A549 (cell line): ENCODE measurements at regions not wholly inside any gene's neighbourhood (a gene's known extent, or its start where the extent isn't known, plus 50 kb on each side); places are given as distances from the start of the nearest gene placed in this dataset.

Source experiments
- ATAC-seq, 2 experiments: fragments of 200-7000 bp in 1 of 2; fragments of >200 bp in 1 of 2; cut with Nextera tagmentation in 1 of 2; cut with Tn5 transposase in 1 of 2; 3 replicates each; pipeline versions ENCODE4 v1.8.0 to v1.9.1; 2018 to 2020; ENCODE audit warnings: mild to moderate bottlenecking in 1 of 2, moderate library complexity in 1 of 2
- CTCF ChIA-PET: fragments of 300-600 bp; sonication (Branson Sonifier 250); formaldehyde crosslinking; extraction: SDS; loops from one replicate; lab custom pipeline; 2021; ENCODE audit warnings: antibody characterized with exemption, inconsistent platforms; lab: Yijun Ruan, JAX
- POLR2A ChIA-PET: fragments of 350-600 bp; formaldehyde crosslinking; extraction: SDS; loops from one replicate; lab custom pipeline; 2021; ENCODE audit warnings: antibody characterized with exemption, inconsistent platforms; lab: Yijun Ruan, JAX
- DNase-seq, 2 experiments: peaks; one replicate each; pipeline versions ENCODE4 v3.0.0 to v3.0.0-alpha.2; 2011 to 2016; ENCODE audit warnings: low read depth in 1 of 2, low spot score in 1 of 2
- FAIRE-seq: peaks from 2 replicates; lab custom pipeline; 2011; peaks lifted over from hg19 to GRCh38; lab: Jason Lieb, UNC
- H3K27ac ChIP-seq, 2 experiments: fragments of >200 bp; sonication (Bioruptor Twin); formaldehyde crosslinking; 3 replicates each; pipeline ENCODE4 v1.5.1; 2016 to 2017
- H3K4me1 ChIP-seq: fragments of >200 bp; sonication (Bioruptor Twin); formaldehyde crosslinking; 3 replicates; pipeline ENCODE4 v1.6.1; 2016
- H3K4me2 ChIP-seq: fragments of >200 bp; sonication (Bioruptor Twin); formaldehyde crosslinking; 3 replicates; pipeline ENCODE4 v1.6.1; 2016
- H3K4me3 ChIP-seq: fragments of >200 bp; sonication (Bioruptor Twin); formaldehyde crosslinking; 3 replicates; pipeline ENCODE4 v1.5.1; 2016
- H3K9me3 ChIP-seq: fragments of >200 bp; sonication (Bioruptor Twin); formaldehyde crosslinking; 3 replicates; pipeline ENCODE4 v1.6.1; 2016
- CBX2 ChIP-seq: fragments of 200-600 bp; sonication (generic); IDR thresholded peaks from 2 replicates; pipeline ENCODE4 v1.6.1; 2016; ENCODE audit warnings: low read depth, mild to moderate bottlenecking, borderline replicate concordance
- CEBPB ChIP-seq, 2 experiments: fragments of >200 bp in 1 of 2; sonication (Bioruptor Twin) in 1 of 2; formaldehyde crosslinking in 1 of 2; IDR thresholded peaks; 2 replicates each; pipeline ENCODE4 v1.6.1; 2012 to 2016
- CHD4 ChIP-seq: fragments of 200-600 bp; sonication (generic); IDR thresholded peaks from 2 replicates; pipeline ENCODE4 v1.6.1; 2016; ENCODE audit warnings: antibody characterized with exemption, mild to moderate bottlenecking, borderline replicate concordance
- EHF ChIP-seq: fragments of 250-450 bp; sonication (Bioruptor Pico); IDR thresholded peaks from 2 replicates; pipeline ENCODE4 v1.5.0; 2020; ENCODE audit warnings: mild to moderate bottlenecking
- EP300 ChIP-seq, 2 experiments: fragments of >200 bp; sonication (Bioruptor Twin); formaldehyde crosslinking; IDR thresholded peaks; 2 replicates in 1 of 2; 3 replicates in 1 of 2; pipeline ENCODE4 v1.6.1; 2016 to 2017
- ESRRA ChIP-seq: fragments of 150-350 bp; IDR thresholded peaks from 2 replicates; pipeline ENCODE4 v1.6.1; 2014; ENCODE audit warnings: mild to moderate bottlenecking, low read length, borderline replicate concordance
- FOSB ChIP-seq: fragments of 250-450 bp; sonication (Bioruptor Pico); IDR thresholded peaks from 2 replicates; pipeline ENCODE4 v1.5.0; 2020; ENCODE audit warnings: mild to moderate bottlenecking, moderate library complexity
- HDAC2 ChIP-seq: fragments of 200-600 bp; sonication (generic); IDR thresholded peaks from 2 replicates; pipeline ENCODE4 v1.6.1; 2016
- JUN ChIP-seq, 2 experiments: fragments of >200 bp; sonication (Bioruptor Twin); formaldehyde crosslinking; IDR thresholded peaks; 2 replicates in 1 of 2; 3 replicates in 1 of 2; pipeline ENCODE4 v1.6.1; 2016 to 2017
- KDM1A ChIP-seq: fragments of 200-600 bp; sonication (generic); IDR thresholded peaks from 2 replicates; pipeline ENCODE4 v1.6.1; 2016; ENCODE audit warnings: low read depth, mild to moderate bottlenecking
- KDM5A ChIP-seq: fragments of 200-600 bp; sonication (generic); IDR thresholded peaks from 2 replicates; pipeline ENCODE4 v1.6.1; 2016; ENCODE audit warnings: antibody characterized with exemption, mild to moderate bottlenecking
- MAFK ChIP-seq: fragments of 450-650 bp; IDR thresholded peaks from 2 replicates; pipeline ENCODE4 v1.6.1; 2014; ENCODE audit not compliant: partially characterized antibody
- NPAS2 ChIP-seq: fragments of 250-450 bp; sonication (Bioruptor Pico); IDR thresholded peaks from 2 replicates; pipeline ENCODE4 v1.8.0; 2022; ENCODE audit warnings: mild to moderate bottlenecking, moderate library complexity, borderline replicate concordance
- PHF8 ChIP-seq: fragments of 200-600 bp; sonication (generic); IDR thresholded peaks from 2 replicates; pipeline ENCODE4 v1.6.1; 2016; ENCODE audit warnings: low read depth, mild to moderate bottlenecking, antibody characterized with exemption, moderate library complexity, borderline replicate concordance
- POLR2A ChIP-seq: IDR thresholded peaks from 2 replicates; pipeline ENCODE4 v1.6.1; 2012; ENCODE audit warnings: mild to moderate bottlenecking, low read length
- RAD21 ChIP-seq, 2 experiments: fragments of >200 bp in 1 of 2; sonication (Bioruptor Twin) in 1 of 2; formaldehyde crosslinking in 1 of 2; IDR thresholded peaks in 1 of 2; conservative IDR thresholded peaks in 1 of 2; 2 replicates in 1 of 2; 3 replicates in 1 of 2; pipeline ENCODE4 v1.6.1; 2012 to 2018; ENCODE audit warnings: inconsistent platforms in 1 of 2
- RCOR1 ChIP-seq: fragments of 150-350 bp; IDR thresholded peaks from 2 replicates; pipeline ENCODE4 v1.6.1; 2014; ENCODE audit warnings: antibody characterized with exemption, low read length, low read depth
- RFX5 ChIP-seq: fragments of 450-650 bp; IDR thresholded peaks from 2 replicates; pipeline ENCODE4 v1.7.1; 2014; ENCODE audit warnings: antibody characterized with exemption, mild to moderate bottlenecking, moderate library complexity
- RNF2 ChIP-seq: fragments of 200-600 bp; sonication (generic); IDR thresholded peaks from 2 replicates; pipeline ENCODE4 v1.6.1; 2016; ENCODE audit warnings: low read depth, mild to moderate bottlenecking, antibody characterized with exemption, moderate library complexity, borderline replicate concordance
- SMC3 ChIP-seq: fragments of >200 bp; sonication (Bioruptor Twin); formaldehyde crosslinking; IDR thresholded peaks from 3 replicates; pipeline ENCODE4 v1.6.1; 2018; ENCODE audit warnings: inconsistent platforms
- SREBF2 ChIP-seq: fragments of 450-650 bp; IDR thresholded peaks from 2 replicates; pipeline ENCODE4 v1.6.1; 2014; ENCODE audit warnings: mild to moderate bottlenecking, moderate library complexity
- TFCP2L1 ChIP-seq: fragments of 250-450 bp; sonication (Bioruptor Pico); IDR thresholded peaks from 2 replicates; pipeline ENCODE4 v1.5.0; 2021; ENCODE audit warnings: mild to moderate bottlenecking
- ZFP36 ChIP-seq: fragments of 450-650 bp; IDR thresholded peaks from 2 replicates; pipeline ENCODE4 v1.6.1; 2014; ENCODE audit warnings: borderline replicate concordance; ENCODE audit not compliant: partially characterized antibody
- WGBS: methylation state at CpG from one replicate; pipeline ENCODE4 v1.1.6; 2017; ENCODE audit errors: missing lambda C conversion rate; 5-methylcytosine and 5-hydroxymethylcytosine counted together
- TF ChIP-seq, protein P1 (sequence below): fragments of >200 bp; sonication (Bioruptor Twin); formaldehyde crosslinking; IDR thresholded peaks from 2 replicates; pipeline ENCODE4 v1.6.1; 2016
- TF ChIP-seq, protein P2 (sequence below): fragments of 250-450 bp; sonication (Bioruptor Pico); IDR thresholded peaks from 2 replicates; pipeline ENCODE4 v1.5.0; 2021; ENCODE audit warnings: mild to moderate bottlenecking, moderate library complexity, borderline replicate concordance
- TF ChIP-seq, protein P3 (sequence below): fragments of 150-350 bp; IDR thresholded peaks from 2 replicates; pipeline ENCODE4 v1.6.1; 2014; ENCODE audit warnings: low read depth, mild to moderate bottlenecking, low read length
- TF ChIP-seq, protein P4 (sequence below): fragments of 250-450 bp; sonication (Bioruptor Pico); IDR thresholded peaks from 2 replicates; pipeline ENCODE4 v1.5.0; 2020; ENCODE audit warnings: low read depth, mild to moderate bottlenecking, moderate library complexity

DNA sequence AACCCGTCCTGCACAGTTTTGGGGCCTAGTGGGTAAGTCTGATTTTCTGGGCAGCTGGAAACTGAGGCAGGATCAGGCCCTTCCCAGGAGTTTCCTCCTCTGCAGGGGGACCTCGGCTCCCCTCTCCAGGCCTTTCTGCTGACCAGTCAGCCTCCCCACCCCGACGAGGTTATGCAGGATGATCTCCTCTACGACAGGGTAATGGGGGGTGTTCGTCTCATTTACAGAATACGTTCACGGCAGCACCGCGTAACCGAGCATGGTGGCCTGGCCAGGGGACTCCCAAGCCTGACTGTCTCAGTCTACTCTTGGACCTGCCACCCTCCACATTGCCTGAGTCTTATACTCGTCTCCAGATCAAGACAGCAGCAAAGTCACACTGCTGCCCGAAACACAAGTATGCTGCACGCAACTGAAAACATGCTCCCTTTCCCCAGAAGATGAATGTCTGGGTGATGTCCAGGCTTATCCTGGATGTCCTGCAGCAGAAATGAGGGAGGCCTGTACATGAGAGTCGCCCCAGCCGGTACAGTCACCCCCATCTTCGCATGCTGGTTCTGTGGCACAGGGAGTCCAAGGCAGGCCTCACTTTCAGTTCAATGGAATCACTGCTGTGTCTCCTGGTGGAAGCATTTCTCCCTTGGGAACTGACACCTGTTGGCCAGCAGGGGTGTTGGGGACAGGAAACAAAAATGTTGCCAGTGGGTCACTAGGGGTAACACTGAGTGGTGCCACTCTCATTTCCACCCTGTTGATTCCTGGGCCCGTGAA lies 120.8 kb downstream of the SOX1 start:
- Histone ChIP-seq H3K9me3 (no peaks in the 10 kb centered on the region), H3K4me3 (no peak overlapping the region), H3K4me2 (no peak overlapping the region), H3K4me1 (no peaks in the 10 kb centered on the region), H3K27ac (no peak overlapping the region)
- ChIA-PET POLR2A (no interaction called here), CTCF (no interaction called here)
- WGBS: 12% methylated on average over 4 of the region's 18 CpGs
- ATAC-seq (no peak), FAIRE-seq (no peak)
- TF ChIP-seq MAFK: no peak
- TF ChIP-seq, protein P1, sequence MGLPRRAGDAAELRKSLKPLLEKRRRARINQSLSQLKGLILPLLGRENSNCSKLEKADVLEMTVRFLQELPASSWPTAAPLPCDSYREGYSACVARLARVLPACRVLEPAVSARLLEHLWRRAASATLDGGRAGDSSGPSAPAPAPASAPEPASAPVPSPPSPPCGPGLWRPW: no peak
- TF ChIP-seq ZFP36: no peak
- TF ChIP-seq CBX2: no peak
- TF ChIP-seq, protein P2, sequence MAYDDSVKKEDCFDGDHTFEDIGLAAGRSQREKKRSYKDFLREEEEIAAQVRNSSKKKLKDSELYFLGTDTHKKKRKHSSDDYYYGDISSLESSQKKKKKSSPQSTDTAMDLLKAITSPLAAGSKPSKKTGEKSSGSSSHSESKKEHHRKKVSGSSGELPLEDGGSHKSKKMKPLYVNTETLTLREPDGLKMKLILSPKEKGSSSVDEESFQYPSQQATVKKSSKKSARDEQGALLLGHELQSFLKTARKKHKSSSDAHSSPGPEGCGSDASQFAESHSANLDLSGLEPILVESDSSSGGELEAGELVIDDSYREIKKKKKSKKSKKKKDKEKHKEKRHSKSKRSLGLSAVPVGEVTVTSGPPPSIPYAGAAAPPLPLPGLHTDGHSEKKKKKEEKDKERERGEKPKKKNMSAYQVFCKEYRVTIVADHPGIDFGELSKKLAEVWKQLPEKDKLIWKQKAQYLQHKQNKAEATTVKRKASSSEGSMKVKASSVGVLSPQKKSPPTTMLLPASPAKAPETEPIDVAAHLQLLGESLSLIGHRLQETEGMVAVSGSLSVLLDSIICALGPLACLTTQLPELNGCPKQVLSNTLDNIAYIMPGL (CRISPR knock-in tag): no peak
- no peak for TF ChIP-seq RCOR1
- TF ChIP-seq FOSB (CRISPR knock-in tag): no peak
- no peak for TF ChIP-seq ESRRA
- TF ChIP-seq CEBPB (IDR thresholded peaks at IDR 0.05): no peak
- TF ChIP-seq RAD21 (conservative IDR thresholded peaks at IDR 0.05 in 1 of 2, IDR thresholded peaks at IDR 0.05 in 1 of 2): no peak
- no peak for TF ChIP-seq NPAS2 (CRISPR knock-in tag)
- TF ChIP-seq JUN (IDR thresholded peaks at IDR 0.05): no peak
- TF ChIP-seq SMC3: no peak
- TF ChIP-seq RNF2: no peak
- TF ChIP-seq TFCP2L1: no peak
- TF ChIP-seq, all 56 proteins: peak for 0
- no peak for DNase-seq

DNA sequence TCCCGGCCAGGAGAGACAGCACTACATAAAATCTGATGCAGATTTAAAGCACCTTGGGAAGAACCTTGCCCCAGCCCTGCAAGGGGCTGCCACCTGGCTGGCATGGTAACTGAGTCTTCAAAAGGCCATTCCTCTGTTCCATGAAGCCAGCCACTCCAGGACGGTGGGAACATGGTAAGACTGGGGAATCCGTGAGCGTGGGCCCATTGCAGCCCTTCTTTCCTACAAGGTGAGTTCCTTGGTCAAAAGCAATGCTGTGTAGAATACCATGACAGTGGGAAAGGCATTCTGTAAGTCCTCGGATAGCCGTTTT lies 121.3 kb downstream of the SOX1 start:
- no peak overlapping the region for H3K4me3 ChIP-seq
- no peaks in the 10 kb centered on the region for H3K4me1 ChIP-seq
- no peaks in the 10 kb centered on the region for H3K9me3 ChIP-seq
- WGBS: 5% methylated on average over 6 of the region's 6 CpGs
- no peak overlapping the region for H3K27ac ChIP-seq
- ATAC-seq: no peak
- POLR2A ChIA-PET: no interaction called here
- TF ChIP-seq RCOR1: no peak
- no peak for TF ChIP-seq CHD4
- TF ChIP-seq HDAC2: no peak
- TF ChIP-seq EP300 (IDR thresholded peaks at IDR 0.05): no peak
- TF ChIP-seq MAFK: no peak
- no peak for TF ChIP-seq EHF (CRISPR knock-in tag)
- TF ChIP-seq SREBF2: no peak
- TF ChIP-seq ESRRA: no peak
- TF ChIP-seq, protein P3, sequence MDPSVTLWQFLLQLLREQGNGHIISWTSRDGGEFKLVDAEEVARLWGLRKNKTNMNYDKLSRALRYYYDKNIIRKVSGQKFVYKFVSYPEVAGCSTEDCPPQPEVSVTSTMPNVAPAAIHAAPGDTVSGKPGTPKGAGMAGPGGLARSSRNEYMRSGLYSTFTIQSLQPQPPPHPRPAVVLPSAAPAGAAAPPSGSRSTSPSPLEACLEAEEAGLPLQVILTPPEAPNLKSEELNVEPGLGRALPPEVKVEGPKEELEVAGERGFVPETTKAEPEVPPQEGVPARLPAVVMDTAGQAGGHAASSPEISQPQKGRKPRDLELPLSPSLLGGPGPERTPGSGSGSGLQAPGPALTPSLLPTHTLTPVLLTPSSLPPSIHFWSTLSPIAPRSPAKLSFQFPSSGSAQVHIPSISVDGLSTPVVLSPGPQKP: no peak
- TF ChIP-seq RFX5: no peak
- no peak for TF ChIP-seq NPAS2 (CRISPR knock-in tag)
- TF ChIP-seq KDM1A: no peak
- TF ChIP-seq POLR2A: no peak
- TF ChIP-seq PHF8: no peak
- TF ChIP-seq, protein P4, sequence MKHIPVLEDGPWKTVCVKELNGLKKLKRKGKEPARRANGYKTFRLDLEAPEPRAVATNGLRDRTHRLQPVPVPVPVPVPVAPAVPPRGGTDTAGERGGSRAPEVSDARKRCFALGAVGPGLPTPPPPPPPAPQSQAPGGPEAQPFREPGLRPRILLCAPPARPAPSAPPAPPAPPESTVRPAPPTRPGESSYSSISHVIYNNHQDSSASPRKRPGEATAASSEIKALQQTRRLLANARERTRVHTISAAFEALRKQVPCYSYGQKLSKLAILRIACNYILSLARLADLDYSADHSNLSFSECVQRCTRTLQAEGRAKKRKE (CRISPR knock-in tag): no peak
- TF ChIP-seq TFCP2L1: no peak
- no peak for TF ChIP-seq KDM5A
- no peak for DNase-seq
- CTCF ChIA-PET: no interaction called here
- FAIRE-seq: no peak
- H3K4me2 ChIP-seq: no peak overlapping the region
